D721Med (cell line): ENCODE measurements at regions not wholly inside any gene's neighbourhood (a gene's known extent, or its start where the extent isn't known, plus 50 kb on each side); places are given as distances from the start of the nearest gene placed in this dataset.

Source experiments
- DNase-seq: peaks from one replicate; pipeline ENCODE4 v3.0.0; 2011; ENCODE audit warnings: low spot score; ENCODE audit not compliant: insufficient read length
- FAIRE-seq: peaks from 2 replicates; lab custom pipeline; 2011; peaks lifted over from hg19 to GRCh38; lab: Jason Lieb, UNC
- TF ChIP-seq, protein P1 (sequence below): IDR thresholded peaks from 2 replicates; pipeline ENCODE4 v1.5.1; 2012; ENCODE audit warnings: mild to moderate bottlenecking, control low read depth; ENCODE audit not compliant: insufficient read depth; ENCODE audit errors: missing control alignments

DNA sequence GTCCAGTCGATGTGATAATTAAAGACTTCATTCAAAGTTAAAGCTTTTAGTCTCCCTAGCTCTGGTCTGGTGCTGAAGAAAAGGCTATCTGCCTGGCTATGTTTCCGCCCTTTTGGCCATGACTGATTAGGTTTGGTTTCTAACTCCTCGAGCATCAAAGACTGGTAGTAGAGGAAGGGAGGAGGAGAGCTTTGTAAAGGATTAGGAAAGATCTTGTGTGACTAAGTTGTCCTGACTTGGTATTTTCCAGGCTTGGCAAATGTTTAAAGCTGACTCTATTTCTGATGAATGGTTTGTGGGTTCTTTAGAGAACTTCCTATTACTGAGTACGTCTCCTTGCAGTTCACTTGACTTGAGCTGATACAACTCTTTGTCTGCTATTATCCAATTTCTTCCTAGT, 312.9 kb downstream of the GJA1 start:
- FAIRE-seq, result no peak
- TF ChIP-seq, protein P1, sequence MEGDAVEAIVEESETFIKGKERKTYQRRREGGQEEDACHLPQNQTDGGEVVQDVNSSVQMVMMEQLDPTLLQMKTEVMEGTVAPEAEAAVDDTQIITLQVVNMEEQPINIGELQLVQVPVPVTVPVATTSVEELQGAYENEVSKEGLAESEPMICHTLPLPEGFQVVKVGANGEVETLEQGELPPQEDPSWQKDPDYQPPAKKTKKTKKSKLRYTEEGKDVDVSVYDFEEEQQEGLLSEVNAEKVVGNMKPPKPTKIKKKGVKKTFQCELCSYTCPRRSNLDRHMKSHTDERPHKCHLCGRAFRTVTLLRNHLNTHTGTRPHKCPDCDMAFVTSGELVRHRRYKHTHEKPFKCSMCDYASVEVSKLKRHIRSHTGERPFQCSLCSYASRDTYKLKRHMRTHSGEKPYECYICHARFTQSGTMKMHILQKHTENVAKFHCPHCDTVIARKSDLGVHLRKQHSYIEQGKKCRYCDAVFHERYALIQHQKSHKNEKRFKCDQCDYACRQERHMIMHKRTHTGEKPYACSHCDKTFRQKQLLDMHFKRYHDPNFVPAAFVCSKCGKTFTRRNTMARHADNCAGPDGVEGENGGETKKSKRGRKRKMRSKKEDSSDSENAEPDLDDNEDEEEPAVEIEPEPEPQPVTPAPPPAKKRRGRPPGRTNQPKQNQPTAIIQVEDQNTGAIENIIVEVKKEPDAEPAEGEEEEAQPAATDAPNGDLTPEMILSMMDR, result no peak
- DNase-seq, result no peak

DNA sequence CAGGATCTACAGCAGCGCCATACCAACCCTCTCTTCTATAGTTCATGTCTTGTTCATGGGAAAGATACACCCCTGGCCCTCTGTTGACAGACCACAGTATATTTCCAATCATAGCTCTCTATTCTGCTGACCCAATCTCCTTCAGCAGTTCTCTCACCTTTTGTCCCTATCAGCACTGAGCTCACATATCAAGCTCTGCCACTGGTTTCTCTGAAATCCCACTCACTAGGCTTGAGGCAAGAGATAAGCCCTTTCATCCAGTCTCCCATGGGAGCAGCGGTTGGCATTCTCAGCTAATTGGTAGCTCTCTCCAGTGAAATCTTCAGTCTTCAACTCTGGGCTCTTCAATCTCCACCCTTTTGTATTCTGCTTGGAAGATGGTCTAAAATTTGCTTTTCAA, 313.4 kb downstream of the GJA1 start:
- DNase-seq (peak; percentile 15), FAIRE-seq (no peak)
- TF ChIP-seq, protein P1, result no peak

DNA sequence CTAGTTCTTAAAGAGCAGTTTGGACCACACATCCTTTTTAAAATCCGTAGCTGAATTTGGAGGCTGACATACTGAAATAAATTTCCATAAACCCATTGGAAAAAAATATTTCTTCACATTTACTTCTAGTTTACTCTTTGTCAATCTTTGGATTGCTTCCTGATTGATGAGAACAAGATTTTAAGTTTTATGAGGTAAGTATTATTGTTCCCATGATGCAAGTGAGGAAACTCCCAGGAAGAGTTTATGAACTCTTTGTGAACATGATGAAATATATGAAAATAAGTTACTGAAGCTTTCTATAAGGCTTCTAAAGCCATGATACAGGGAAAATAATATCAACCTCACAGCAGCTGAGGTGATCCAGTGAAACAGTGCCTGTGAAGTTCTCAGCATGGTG, 320.0 kb downstream of the GJA1 start:
- DNase-seq (no peak), FAIRE-seq (no peak)
- TF ChIP-seq, protein P1, result no peak

DNA sequence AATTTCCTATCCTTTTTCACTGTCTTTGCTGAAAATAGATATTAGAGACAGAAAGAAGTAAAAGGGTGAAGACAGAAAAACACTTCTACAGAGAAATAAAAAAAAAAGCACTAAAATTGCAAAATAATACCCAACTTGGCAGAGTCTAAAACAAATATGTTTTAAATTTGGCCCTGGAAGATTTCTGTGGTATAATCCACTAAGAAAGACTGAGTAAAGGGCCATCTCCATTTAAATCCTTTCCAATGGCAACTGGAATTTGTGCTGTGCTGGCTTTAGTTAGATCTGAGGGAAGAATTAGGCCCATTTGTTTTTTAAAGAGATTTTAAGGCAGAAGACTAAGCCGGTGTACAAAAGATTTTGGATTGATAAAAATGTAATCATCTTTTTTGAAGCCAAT, 321.2 kb downstream of the GJA1 start:
- FAIRE-seq, result no peak
- TF ChIP-seq, protein P1, result no peak

DNA sequence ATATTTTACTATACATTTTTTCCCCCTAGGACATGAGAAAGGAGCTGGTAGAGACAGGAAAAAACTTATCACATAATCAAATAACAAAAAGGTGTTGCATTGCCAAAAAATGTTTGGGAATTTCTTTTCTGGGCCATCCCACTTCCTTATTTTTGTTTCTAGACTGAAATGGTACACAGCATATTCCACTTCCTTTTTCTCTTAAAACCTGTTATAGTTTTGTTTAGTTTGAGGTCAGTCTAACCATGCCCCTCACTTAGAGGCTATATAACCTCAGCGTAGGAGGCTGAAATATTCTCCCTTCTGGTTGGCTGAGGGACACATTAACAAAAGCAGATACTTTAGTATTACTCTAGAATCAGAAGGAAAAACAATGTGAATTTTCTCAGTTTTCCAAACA, 323.9 kb downstream of the GJA1 start:
- no peak for FAIRE-seq

More for the DNA sequence above, 321.2 kb downstream of the GJA1 start:
- DNase-seq, result no peak

DNA sequence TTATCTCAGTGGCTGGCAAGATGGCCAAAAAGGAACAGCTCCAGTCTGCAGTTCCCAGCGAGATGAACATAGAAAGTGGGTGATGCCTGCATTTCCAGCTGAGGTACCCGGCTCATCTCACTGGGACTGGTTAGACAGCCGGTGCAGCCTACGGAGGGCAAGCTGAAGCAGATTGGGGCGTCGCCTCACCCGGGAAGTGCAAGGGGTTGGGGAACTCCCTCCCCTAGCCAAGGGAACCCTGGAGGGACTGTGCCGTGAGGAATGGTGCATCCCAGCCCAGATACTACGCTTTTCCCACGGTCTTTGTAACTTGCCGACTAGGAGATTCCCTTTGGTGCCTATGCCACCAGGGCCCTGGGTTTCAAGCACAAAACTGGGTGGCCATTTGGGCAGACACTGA, 324.7 kb downstream of the GJA1 start:
- FAIRE-seq (no peak), DNase-seq (no peak)
- TF ChIP-seq, protein P1, result no peak

More for the DNA sequence above, 323.9 kb downstream of the GJA1 start:
- no peak for DNase-seq
- TF ChIP-seq, protein P1, result no peak

DNA sequence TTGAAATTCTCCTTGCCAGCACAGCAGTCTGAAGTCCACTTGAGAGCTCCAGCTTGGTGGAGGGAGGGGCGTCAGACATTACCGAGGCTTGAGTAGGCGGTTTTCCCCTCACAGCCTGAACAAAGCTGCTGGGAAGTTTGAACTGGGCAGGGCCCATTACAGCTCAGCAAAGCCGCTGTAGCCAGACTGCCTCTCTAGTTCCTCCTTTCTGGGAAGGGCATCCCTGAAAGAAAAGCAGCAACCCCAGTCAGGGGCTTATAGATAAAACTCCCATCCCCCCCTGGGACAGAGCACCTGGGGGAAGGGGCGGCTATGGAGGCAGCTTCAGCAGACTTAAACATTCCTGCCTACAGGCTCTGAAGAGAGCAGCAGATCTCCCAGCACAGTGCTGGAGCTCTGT, 325.3 kb downstream of the GJA1 start:
- TF ChIP-seq, protein P1, result no peak
- no peak for DNase-seq
- FAIRE-seq, result no peak
